Panc1 (cell line): ENCODE measurements at regions not wholly inside any gene's neighbourhood (a gene's known extent, or its start where the extent isn't known, plus 50 kb on each side); places are given as distances from the start of the nearest gene placed in this dataset.

ENCODE experiments used
- ATAC-seq: fragments of 200-7000 bp; cut with Tn5 transposase; 2 replicates; pipeline ENCODE4 v1.9.1; 2020; ENCODE audit warnings: mild to moderate bottlenecking, moderate library complexity
- BruUV-seq: library from RNA; stranded (reverse); fragments of 400-500 nt; replicated peaks from 2 replicates; lab custom pipeline; 2021; lab: Mats Ljungman, UMichigan
- CTCF ChIA-PET: fragments of 300-600 bp; sonication (Branson Sonifier 250); formaldehyde crosslinking; loops from one replicate; lab custom pipeline; 2022; ENCODE audit warnings: antibody characterized with exemption; lab: Charles Lee
- POLR2A ChIA-PET: fragments of 300-600 bp; sonication (Branson Sonifier 250); formaldehyde crosslinking; loops from one replicate; lab custom pipeline; 2022; ENCODE audit warnings: antibody characterized with exemption; lab: Charles Lee
- DNase-seq: peaks from one replicate; pipeline ENCODE4 v3.0.0-alpha.2; 2010; ENCODE audit warnings: low read depth, low spot score
- H3K27ac ChIP-seq: 2 replicates; pipeline ENCODE4 v1.5.1; 2011; ENCODE audit warnings: mild to moderate bottlenecking, low read length, inconsistent platforms
- H3K27me3 ChIP-seq: fragments of 200-500 bp; sonication (Bioruptor generic); 2 replicates; pipeline ENCODE4 v1.6.0; 2014; ENCODE audit warnings: low read length, inconsistent platforms; ENCODE audit not compliant: control insufficient read depth, insufficient read depth
- H3K36me3 ChIP-seq: fragments of 200-500 bp; sonication (Bioruptor generic); 2 replicates; pipeline ENCODE4 v1.5.1; 2014; ENCODE audit warnings: inconsistent platforms, mild to moderate bottlenecking, low read length, moderate library complexity; ENCODE audit not compliant: control insufficient read depth, insufficient read depth
- H3K4me1 ChIP-seq: 2 replicates; pipeline ENCODE4 v1.5.1; 2011; ENCODE audit warnings: inconsistent platforms, mild to moderate bottlenecking, low read length, moderate library complexity; ENCODE audit not compliant: control insufficient read depth, insufficient read depth
- H3K4me3 ChIP-seq, 2 experiments: 2 replicates each; pipeline ENCODE4 v1.5.1; 2011 to 2012; ENCODE audit warnings: low read depth in 2 of 2, low read length in 2 of 2, mild to moderate bottlenecking in 2 of 2, inconsistent platforms in 1 of 2, moderate library complexity in 1 of 2
- H3K9me3 ChIP-seq: fragments of 200-500 bp; sonication (Bioruptor generic); 2 replicates; pipeline ENCODE4 v1.5.1; 2014; ENCODE audit warnings: low read depth, mild to moderate bottlenecking, inconsistent platforms, low read length, moderate library complexity; ENCODE audit not compliant: control insufficient read depth, insufficient read depth
- CTCF ChIP-seq: fragments of 450-650 bp; IDR thresholded peaks from 2 replicates; pipeline ENCODE4 v1.5.1; 2017; ENCODE audit warnings: mild to moderate bottlenecking
- POLR2AphosphoS5 ChIP-seq: IDR thresholded peaks from 2 replicates; pipeline ENCODE4 v1.6.1; 2012; ENCODE audit warnings: mild to moderate bottlenecking, low read depth, low read length, moderate library complexity
- REST ChIP-seq, 2 experiments: IDR thresholded peaks; 2 replicates each; pipeline ENCODE4 v1.6.1; 2011 to 2012; ENCODE audit warnings: low read depth in 2 of 2, control low read depth in 1 of 2, low read length in 1 of 2, mild to moderate bottlenecking in 1 of 2, moderate library complexity in 1 of 2; ENCODE audit not compliant: insufficient read depth in 1 of 2
- SIN3A ChIP-seq: IDR thresholded peaks from 2 replicates; pipeline ENCODE4 v1.6.1; 2012; ENCODE audit warnings: low read depth, mild to moderate bottlenecking, low read length, moderate library complexity, borderline replicate concordance; ENCODE audit not compliant: insufficient read depth
- TCF7L2 ChIP-seq: IDR thresholded peaks from 2 replicates; pipeline ENCODE4 v1.6.1; 2011; ENCODE audit warnings: mild to moderate bottlenecking, low read depth, low read length, inconsistent platforms
- in situ Hi-C: cut with HindIII; loops from 2 replicates; pipeline ENCODE4 v1.10.0; 2016; ENCODE audit warnings: low sequenced_read_pairs, low pct_unique_long_range_greater_than_20kb
- intact Hi-C: fragments of 100-400 bp; cut with micrococcal nuclease; formaldehyde crosslinking; loops from one replicate; pipeline ENCODE4 v1.10.0; 2022; ENCODE audit not compliant: unreplicated experiment

GRCh38 chr1:22363403-22364325 lies 88.0 kb upstream of the ZBTB40 start:
- intact Hi-C loops (no loop called here), in situ Hi-C loops (no loop called here)
- Histone ChIP-seq H3K4me3 (no peak overlapping the region), H3K36me3 (no peaks in the 10 kb centered on the region), H3K9me3 (no peaks in the 10 kb centered on the region), H3K4me1 (no peaks in the 10 kb centered on the region), H3K27me3 (peaks cover 23% of the 10 kb centered on the region), H3K27ac (no peak overlapping the region)
- ChIA-PET CTCF (no interaction called here), POLR2A (no interaction called here)
- BruUV-seq = no TSS peak
- no peak for DNase-seq
- ATAC-seq = no peak; the same call in 1 of the 2 replicates
- TF ChIP-seq REST (IDR thresholded peaks at IDR 0.05; ENCODE audit: insufficient read depth in 1 of 2, low read depth in 2 of 2, low read length in 1 of 2) (no peak), POLR2AphosphoS5 (no peak), TCF7L2 (no peak), CTCF (no peak), SIN3A (no peak)

GRCh38 chr1:22364326-22364650 lies 87.4 kb upstream of the ZBTB40 start:
- ATAC-seq (no peak), DNase-seq (no peak)
- in situ Hi-C loops = no loop called here
- POLR2A ChIA-PET = no interaction called here
- Histone ChIP-seq H3K4me3 (no peak overlapping the region), H3K27me3 (peaks cover 27% of the 10 kb centered on the region), H3K36me3 (no peaks in the 10 kb centered on the region), H3K9me3 (no peaks in the 10 kb centered on the region), H3K27ac (no peak overlapping the region), H3K4me1 (no peaks in the 10 kb centered on the region)
- intact Hi-C loops = no loop called here
- CTCF ChIA-PET = interaction anchor here (0.6 to 0.7 kb wide), 2 partner anchors 79 to 121 kb away, joined by 3 read pairs; no protein-coding TSS in a partner anchor
- BruUV-seq = no TSS peak
- TF ChIP-seq POLR2AphosphoS5 (no peak), REST (IDR thresholded peaks at IDR 0.05; ENCODE audit: insufficient read depth in 1 of 2, low read depth in 2 of 2, low read length in 1 of 2) (no peak), TCF7L2 (no peak), CTCF (no peak), SIN3A (no peak)
